ENCODE measurements at regions not wholly inside any gene's neighbourhood (a gene's known extent, or its start where the extent isn't known, plus 50 kb on each side); places are given as distances from the start of the nearest gene placed in this dataset.
"Not testable (repeated sequence)": the region's sequence is repeated elsewhere in the genome, so short reads cannot be mapped to it uniquely, and the experiment has no call there.

- no CpG with 5 or more reads among the region's 4 CpGs for WGBS (ENCODE audit: insufficient coverage, insufficient read length)
- Histone ChIP-seq H3K4me3 (ENCODE audit: low read length) (no peak overlapping the region), H3K27ac (ENCODE audit: low read length) (no peak overlapping the region), H3K4me1 (ENCODE audit: control insufficient read depth, insufficient read depth, low read length) (no peaks in the 10 kb centered on the region), H3K9me3 (ENCODE audit: control insufficient read depth, insufficient read depth, low read length) (no peaks in the 10 kb centered on the region), H3K36me3 (ENCODE audit: control insufficient read depth, insufficient read depth, low read length) (no peaks in the 10 kb centered on the region), H3K27me3 (ENCODE audit: control insufficient read depth, insufficient read depth, low read length) (no peaks in the 10 kb centered on the region)
- DNase-seq (ENCODE audit: low read depth, low spot score): no peak
These were observed 766.5 kb downstream of the NTRK3 start for GRCh38 chr15:87489902-87490665.

- no peaks in the 10 kb centered on the region for H3K4me1 ChIP-seq (ENCODE audit: control insufficient read depth, insufficient read depth, low read length)
- no peak for DNase-seq (ENCODE audit: low read depth, low spot score)
- no peaks in the 10 kb centered on the region for H3K9me3 ChIP-seq (ENCODE audit: control insufficient read depth, insufficient read depth, low read length)
- H3K36me3 ChIP-seq (ENCODE audit: control insufficient read depth, insufficient read depth, low read length): no peaks in the 10 kb centered on the region
- H3K4me3 ChIP-seq (ENCODE audit: low read length): no peak overlapping the region
- no peaks in the 10 kb centered on the region for H3K27me3 ChIP-seq (ENCODE audit: control insufficient read depth, insufficient read depth, low read length)
- no peak overlapping the region for H3K27ac ChIP-seq (ENCODE audit: low read length)
These were observed 767.1 kb downstream of the NTRK3 start for GRCh38 chr15:87489456-87489855.

GRCh38 chr15:87487484-87487883 lies 769.1 kb downstream of the NTRK3 start:
- WGBS (ENCODE audit: insufficient coverage, insufficient read length): no CpG with 5 or more reads among the region's 2 CpGs
- no peak for DNase-seq (ENCODE audit: low read depth, low spot score)
- Histone ChIP-seq H3K27me3 (ENCODE audit: control insufficient read depth, insufficient read depth, low read length) (no peaks in the 10 kb centered on the region), H3K27ac (ENCODE audit: low read length) (no peak overlapping the region), H3K9me3 (ENCODE audit: control insufficient read depth, insufficient read depth, low read length) (no peaks in the 10 kb centered on the region), H3K4me1 (ENCODE audit: control insufficient read depth, insufficient read depth, low read length) (no peaks in the 10 kb centered on the region), H3K4me3 (ENCODE audit: low read length) (no peak overlapping the region), H3K36me3 (ENCODE audit: control insufficient read depth, insufficient read depth, low read length) (no peaks in the 10 kb centered on the region)

GRCh38 chr15:87483468-87483867 lies 773.1 kb downstream of the NTRK3 start:
- no peak for DNase-seq (ENCODE audit: low read depth, low spot score)
- WGBS (ENCODE audit: insufficient coverage, insufficient read length): no CpG with 5 or more reads among the region's 1 CpG

GRCh38 chr15:87481126-87481525 lies 775.4 kb downstream of the NTRK3 start:
- no peak overlapping the region for H3K27ac ChIP-seq (ENCODE audit: low read length)
- no CpG with 5 or more reads among the region's 3 CpGs for WGBS (ENCODE audit: insufficient coverage, insufficient read length)
- no peaks in the 10 kb centered on the region for H3K27me3 ChIP-seq (ENCODE audit: control insufficient read depth, insufficient read depth, low read length)
- DNase-seq (ENCODE audit: low read depth, low spot score): no peak
- H3K4me3 ChIP-seq (ENCODE audit: low read length): no peak overlapping the region
- no peaks in the 10 kb centered on the region for H3K4me1 ChIP-seq (ENCODE audit: control insufficient read depth, insufficient read depth, low read length)
- no peaks in the 10 kb centered on the region for H3K9me3 ChIP-seq (ENCODE audit: control insufficient read depth, insufficient read depth, low read length)
- H3K36me3 ChIP-seq (ENCODE audit: control insufficient read depth, insufficient read depth, low read length): no peaks in the 10 kb centered on the region

More at GRCh38 chr15:87483468-87483867, 773.1 kb downstream of the NTRK3 start:
- no peaks in the 10 kb centered on the region for H3K36me3 ChIP-seq (ENCODE audit: control insufficient read depth, insufficient read depth, low read length)
- no peaks in the 10 kb centered on the region for H3K9me3 ChIP-seq (ENCODE audit: control insufficient read depth, insufficient read depth, low read length)
- H3K4me3 ChIP-seq (ENCODE audit: low read length): no peak overlapping the region
- no peaks in the 10 kb centered on the region for H3K27me3 ChIP-seq (ENCODE audit: control insufficient read depth, insufficient read depth, low read length)
- H3K4me1 ChIP-seq (ENCODE audit: control insufficient read depth, insufficient read depth, low read length): no peaks in the 10 kb centered on the region
- H3K27ac ChIP-seq (ENCODE audit: low read length): no peak overlapping the region

- no peaks in the 10 kb centered on the region for H3K36me3 ChIP-seq (ENCODE audit: control insufficient read depth, insufficient read depth, low read length)
- H3K27me3 ChIP-seq (ENCODE audit: control insufficient read depth, insufficient read depth, low read length): no peaks in the 10 kb centered on the region
- H3K9me3 ChIP-seq (ENCODE audit: control insufficient read depth, insufficient read depth, low read length): no peaks in the 10 kb centered on the region
- no peak overlapping the region for H3K27ac ChIP-seq (ENCODE audit: low read length)
- no peaks in the 10 kb centered on the region for H3K4me1 ChIP-seq (ENCODE audit: control insufficient read depth, insufficient read depth, low read length)
- H3K4me3 ChIP-seq (ENCODE audit: low read length): no peak overlapping the region
- DNase-seq (ENCODE audit: low read depth, low spot score): no peak
- no CpG with 5 or more reads among the region's 2 CpGs for WGBS (ENCODE audit: insufficient coverage, insufficient read length)
These were observed 777.9 kb downstream of the NTRK3 start for GRCh38 chr15:87478687-87479072.

- no peak for DNase-seq (ENCODE audit: low read depth, low spot score)
- H3K36me3 ChIP-seq (ENCODE audit: control insufficient read depth, insufficient read depth, low read length): no peaks in the 10 kb centered on the region
- no peaks in the 10 kb centered on the region for H3K4me1 ChIP-seq (ENCODE audit: control insufficient read depth, insufficient read depth, low read length)
- no peak overlapping the region for H3K27ac ChIP-seq (ENCODE audit: low read length)
- no peak overlapping the region for H3K4me3 ChIP-seq (ENCODE audit: low read length)
- H3K9me3 ChIP-seq (ENCODE audit: control insufficient read depth, insufficient read depth, low read length): no peaks in the 10 kb centered on the region
- no peaks in the 10 kb centered on the region for H3K27me3 ChIP-seq (ENCODE audit: control insufficient read depth, insufficient read depth, low read length)
- WGBS (ENCODE audit: insufficient coverage, insufficient read length): no CpG with 5 or more reads among the region's 8 CpGs
These were observed 778.5 kb downstream of the NTRK3 start for GRCh38 chr15:87477737-87478686.

GRCh38 chr15:87477026-87477425 lies 779.5 kb downstream of the NTRK3 start:
- H3K36me3 ChIP-seq (ENCODE audit: control insufficient read depth, insufficient read depth, low read length): no peaks in the 10 kb centered on the region
- H3K27me3 ChIP-seq (ENCODE audit: control insufficient read depth, insufficient read depth, low read length): no peaks in the 10 kb centered on the region
- no peak overlapping the region for H3K4me3 ChIP-seq (ENCODE audit: low read length)
- no peak for DNase-seq (ENCODE audit: low read depth, low spot score)
- H3K9me3 ChIP-seq (ENCODE audit: control insufficient read depth, insufficient read depth, low read length): no peaks in the 10 kb centered on the region
- WGBS (ENCODE audit: insufficient coverage, insufficient read length): no CpG with 5 or more reads among the region's 1 CpG
- H3K27ac ChIP-seq (ENCODE audit: low read length): no peak overlapping the region
- no peaks in the 10 kb centered on the region for H3K4me1 ChIP-seq (ENCODE audit: control insufficient read depth, insufficient read depth, low read length)

- no peak for DNase-seq (ENCODE audit: low read depth, low spot score)
- H3K4me3 ChIP-seq (ENCODE audit: low read length): no peak overlapping the region
- no peak overlapping the region for H3K27ac ChIP-seq (ENCODE audit: low read length)
- no peaks in the 10 kb centered on the region for H3K4me1 ChIP-seq (ENCODE audit: control insufficient read depth, insufficient read depth, low read length)
- no CpG with 5 or more reads among the region's 2 CpGs for WGBS (ENCODE audit: insufficient coverage, insufficient read length)
- no peaks in the 10 kb centered on the region for H3K9me3 ChIP-seq (ENCODE audit: control insufficient read depth, insufficient read depth, low read length)
- no peaks in the 10 kb centered on the region for H3K36me3 ChIP-seq (ENCODE audit: control insufficient read depth, insufficient read depth, low read length)
- no peaks in the 10 kb centered on the region for H3K27me3 ChIP-seq (ENCODE audit: control insufficient read depth, insufficient read depth, low read length)
These were observed 785.6 kb downstream of the NTRK3 start for GRCh38 chr15:87470923-87471322.

GRCh38 chr15:87463956-87464355 lies 792.6 kb downstream of the NTRK3 start:
- not testable (repeated sequence) for H3K4me3 ChIP-seq (ENCODE audit: low read length); H3K4me1 ChIP-seq (ENCODE audit: control insufficient read depth, insufficient read depth, low read length); H3K36me3 ChIP-seq (ENCODE audit: control insufficient read depth, insufficient read depth, low read length); H3K9me3 ChIP-seq (ENCODE audit: control insufficient read depth, insufficient read depth, low read length); H3K27me3 ChIP-seq (ENCODE audit: control insufficient read depth, insufficient read depth, low read length); H3K27ac ChIP-seq (ENCODE audit: low read length)
- peak; percentile 16 for DNase-seq (ENCODE audit: low read depth, low spot score)
- WGBS (ENCODE audit: insufficient coverage, insufficient read length): no CpG with 5 or more reads among the region's 7 CpGs
